Panc1 (cell line): ENCODE measurements at regions not wholly inside any gene's neighbourhood (a gene's known extent, or its start where the extent isn't known, plus 50 kb on each side); places are given as distances from the start of the nearest gene placed in this dataset.

Experiments
- ATAC-seq: fragments of 200-7000 bp; cut with Tn5 transposase; 2 replicates; pipeline ENCODE4 v1.9.1; 2020; ENCODE audit warnings: mild to moderate bottlenecking, moderate library complexity
- BruUV-seq: library from RNA; stranded (reverse); fragments of 400-500 nt; replicated peaks from 2 replicates; lab custom pipeline; 2021; lab: Mats Ljungman, UMichigan
- CTCF ChIA-PET: fragments of 300-600 bp; sonication (Branson Sonifier 250); formaldehyde crosslinking; loops from one replicate; lab custom pipeline; 2022; ENCODE audit warnings: antibody characterized with exemption; lab: Charles Lee
- POLR2A ChIA-PET: fragments of 300-600 bp; sonication (Branson Sonifier 250); formaldehyde crosslinking; loops from one replicate; lab custom pipeline; 2022; ENCODE audit warnings: antibody characterized with exemption; lab: Charles Lee
- DNase-seq: peaks from one replicate; pipeline ENCODE4 v3.0.0-alpha.2; 2010; ENCODE audit warnings: low read depth, low spot score
- H3K27ac ChIP-seq: 2 replicates; pipeline ENCODE4 v1.5.1; 2011; ENCODE audit warnings: mild to moderate bottlenecking, low read length, inconsistent platforms
- H3K27me3 ChIP-seq: fragments of 200-500 bp; sonication (Bioruptor generic); 2 replicates; pipeline ENCODE4 v1.6.0; 2014; ENCODE audit warnings: low read length, inconsistent platforms; ENCODE audit not compliant: control insufficient read depth, insufficient read depth
- H3K36me3 ChIP-seq: fragments of 200-500 bp; sonication (Bioruptor generic); 2 replicates; pipeline ENCODE4 v1.5.1; 2014; ENCODE audit warnings: inconsistent platforms, mild to moderate bottlenecking, low read length, moderate library complexity; ENCODE audit not compliant: control insufficient read depth, insufficient read depth
- H3K4me1 ChIP-seq: 2 replicates; pipeline ENCODE4 v1.5.1; 2011; ENCODE audit warnings: inconsistent platforms, mild to moderate bottlenecking, low read length, moderate library complexity; ENCODE audit not compliant: control insufficient read depth, insufficient read depth
- H3K4me3 ChIP-seq, 2 experiments: 2 replicates each; pipeline ENCODE4 v1.5.1; 2011 to 2012; ENCODE audit warnings: low read depth in 2 of 2, low read length in 2 of 2, mild to moderate bottlenecking in 2 of 2, inconsistent platforms in 1 of 2, moderate library complexity in 1 of 2
- H3K9me3 ChIP-seq: fragments of 200-500 bp; sonication (Bioruptor generic); 2 replicates; pipeline ENCODE4 v1.5.1; 2014; ENCODE audit warnings: low read depth, mild to moderate bottlenecking, inconsistent platforms, low read length, moderate library complexity; ENCODE audit not compliant: control insufficient read depth, insufficient read depth
- POLR2AphosphoS5 ChIP-seq: IDR thresholded peaks from 2 replicates; pipeline ENCODE4 v1.6.1; 2012; ENCODE audit warnings: mild to moderate bottlenecking, low read depth, low read length, moderate library complexity
- SIN3A ChIP-seq: IDR thresholded peaks from 2 replicates; pipeline ENCODE4 v1.6.1; 2012; ENCODE audit warnings: low read depth, mild to moderate bottlenecking, low read length, moderate library complexity, borderline replicate concordance; ENCODE audit not compliant: insufficient read depth
- TCF7L2 ChIP-seq: IDR thresholded peaks from 2 replicates; pipeline ENCODE4 v1.6.1; 2011; ENCODE audit warnings: mild to moderate bottlenecking, low read depth, low read length, inconsistent platforms
- in situ Hi-C: cut with HindIII; loops from 2 replicates; pipeline ENCODE4 v1.10.0; 2016; ENCODE audit warnings: low sequenced_read_pairs, low pct_unique_long_range_greater_than_20kb
- intact Hi-C: fragments of 100-400 bp; cut with micrococcal nuclease; formaldehyde crosslinking; loops from one replicate; pipeline ENCODE4 v1.10.0; 2022; ENCODE audit not compliant: unreplicated experiment
- TF ChIP-seq, protein P1 (sequence below), 2 experiments: IDR thresholded peaks; 2 replicates each; pipeline ENCODE4 v1.6.1; 2011 to 2012; ENCODE audit warnings: low read depth in 2 of 2, control low read depth in 1 of 2, low read length in 1 of 2, mild to moderate bottlenecking in 1 of 2, moderate library complexity in 1 of 2; ENCODE audit not compliant: insufficient read depth in 1 of 2
- TF ChIP-seq, protein P2 (sequence below): fragments of 450-650 bp; IDR thresholded peaks from 2 replicates; pipeline ENCODE4 v1.5.1; 2017; ENCODE audit warnings: mild to moderate bottlenecking

DNA sequence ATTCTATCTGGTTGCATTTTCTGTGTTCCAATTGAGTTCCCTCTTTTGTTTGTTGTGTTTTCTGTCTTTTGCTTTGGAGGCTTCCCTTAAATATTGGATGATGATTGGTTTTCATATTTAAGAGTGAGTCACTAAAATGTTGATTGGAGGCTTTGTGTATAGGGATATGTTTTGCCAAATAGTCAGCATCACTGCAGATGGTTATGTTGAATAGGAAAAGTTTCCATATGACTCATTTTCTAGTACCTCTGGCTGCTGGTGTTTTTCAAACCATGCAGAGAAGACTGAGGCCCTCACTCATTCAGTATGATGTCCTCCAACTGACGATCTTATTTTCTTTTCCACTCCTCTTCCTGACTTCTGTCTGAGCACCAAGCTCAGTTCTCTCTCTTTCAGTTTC lies 1290.0 kb downstream of the EFNA5 start:
- DNase-seq = no peak
- POLR2A ChIA-PET = no interaction called here
- in situ Hi-C loops = no loop called here
- Histone ChIP-seq H3K27me3 (no peaks in the 10 kb centered on the region), H3K4me3 (no peak overlapping the region), H3K27ac (no peak overlapping the region), H3K4me1 (no peaks in the 10 kb centered on the region), H3K9me3 (no peaks in the 10 kb centered on the region), H3K36me3 (no peaks in the 10 kb centered on the region)
- no peak for TF ChIP-seq SIN3A
- TF ChIP-seq, protein P1, sequence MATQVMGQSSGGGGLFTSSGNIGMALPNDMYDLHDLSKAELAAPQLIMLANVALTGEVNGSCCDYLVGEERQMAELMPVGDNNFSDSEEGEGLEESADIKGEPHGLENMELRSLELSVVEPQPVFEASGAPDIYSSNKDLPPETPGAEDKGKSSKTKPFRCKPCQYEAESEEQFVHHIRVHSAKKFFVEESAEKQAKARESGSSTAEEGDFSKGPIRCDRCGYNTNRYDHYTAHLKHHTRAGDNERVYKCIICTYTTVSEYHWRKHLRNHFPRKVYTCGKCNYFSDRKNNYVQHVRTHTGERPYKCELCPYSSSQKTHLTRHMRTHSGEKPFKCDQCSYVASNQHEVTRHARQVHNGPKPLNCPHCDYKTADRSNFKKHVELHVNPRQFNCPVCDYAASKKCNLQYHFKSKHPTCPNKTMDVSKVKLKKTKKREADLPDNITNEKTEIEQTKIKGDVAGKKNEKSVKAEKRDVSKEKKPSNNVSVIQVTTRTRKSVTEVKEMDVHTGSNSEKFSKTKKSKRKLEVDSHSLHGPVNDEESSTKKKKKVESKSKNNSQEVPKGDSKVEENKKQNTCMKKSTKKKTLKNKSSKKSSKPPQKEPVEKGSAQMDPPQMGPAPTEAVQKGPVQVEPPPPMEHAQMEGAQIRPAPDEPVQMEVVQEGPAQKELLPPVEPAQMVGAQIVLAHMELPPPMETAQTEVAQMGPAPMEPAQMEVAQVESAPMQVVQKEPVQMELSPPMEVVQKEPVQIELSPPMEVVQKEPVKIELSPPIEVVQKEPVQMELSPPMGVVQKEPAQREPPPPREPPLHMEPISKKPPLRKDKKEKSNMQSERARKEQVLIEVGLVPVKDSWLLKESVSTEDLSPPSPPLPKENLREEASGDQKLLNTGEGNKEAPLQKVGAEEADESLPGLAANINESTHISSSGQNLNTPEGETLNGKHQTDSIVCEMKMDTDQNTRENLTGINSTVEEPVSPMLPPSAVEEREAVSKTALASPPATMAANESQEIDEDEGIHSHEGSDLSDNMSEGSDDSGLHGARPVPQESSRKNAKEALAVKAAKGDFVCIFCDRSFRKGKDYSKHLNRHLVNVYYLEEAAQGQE (IDR thresholded peaks at IDR 0.05; ENCODE audit: insufficient read depth in 1 of 2, low read depth in 2 of 2, low read length in 1 of 2) = no peak
- no peak for TF ChIP-seq POLR2AphosphoS5
- no peak for TF ChIP-seq TCF7L2
- TF ChIP-seq, protein P2, sequence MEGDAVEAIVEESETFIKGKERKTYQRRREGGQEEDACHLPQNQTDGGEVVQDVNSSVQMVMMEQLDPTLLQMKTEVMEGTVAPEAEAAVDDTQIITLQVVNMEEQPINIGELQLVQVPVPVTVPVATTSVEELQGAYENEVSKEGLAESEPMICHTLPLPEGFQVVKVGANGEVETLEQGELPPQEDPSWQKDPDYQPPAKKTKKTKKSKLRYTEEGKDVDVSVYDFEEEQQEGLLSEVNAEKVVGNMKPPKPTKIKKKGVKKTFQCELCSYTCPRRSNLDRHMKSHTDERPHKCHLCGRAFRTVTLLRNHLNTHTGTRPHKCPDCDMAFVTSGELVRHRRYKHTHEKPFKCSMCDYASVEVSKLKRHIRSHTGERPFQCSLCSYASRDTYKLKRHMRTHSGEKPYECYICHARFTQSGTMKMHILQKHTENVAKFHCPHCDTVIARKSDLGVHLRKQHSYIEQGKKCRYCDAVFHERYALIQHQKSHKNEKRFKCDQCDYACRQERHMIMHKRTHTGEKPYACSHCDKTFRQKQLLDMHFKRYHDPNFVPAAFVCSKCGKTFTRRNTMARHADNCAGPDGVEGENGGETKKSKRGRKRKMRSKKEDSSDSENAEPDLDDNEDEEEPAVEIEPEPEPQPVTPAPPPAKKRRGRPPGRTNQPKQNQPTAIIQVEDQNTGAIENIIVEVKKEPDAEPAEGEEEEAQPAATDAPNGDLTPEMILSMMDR = no peak
- BruUV-seq = no TSS peak
- CTCF ChIA-PET = no interaction called here
- intact Hi-C loops = no loop called here
- ATAC-seq = no peak

DNA sequence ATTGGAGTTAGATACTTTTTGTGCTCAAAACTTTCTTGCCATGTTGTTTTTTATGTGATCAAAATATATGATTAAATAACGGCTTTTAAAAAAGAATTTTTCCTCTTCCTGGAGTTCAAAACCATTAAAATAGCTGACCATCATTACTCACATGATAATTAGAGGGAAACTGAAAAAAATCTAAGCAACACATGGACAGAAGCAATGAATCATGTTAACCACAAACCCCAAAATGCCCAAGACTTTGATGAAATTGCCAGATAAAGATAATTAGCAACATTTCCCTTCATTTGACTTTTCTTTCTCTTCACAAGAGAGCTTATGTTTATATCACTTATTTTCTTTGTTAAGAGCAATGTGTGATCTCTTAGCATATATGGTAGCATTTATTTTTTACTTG lies 1294.2 kb downstream of the EFNA5 start:
- in situ Hi-C loops = no loop called here

More for the DNA sequence above, 1294.2 kb downstream of the EFNA5 start:
- Histone ChIP-seq H3K36me3 (no peaks in the 10 kb centered on the region), H3K27ac (no peak overlapping the region), H3K4me1 (no peaks in the 10 kb centered on the region), H3K9me3 (no peaks in the 10 kb centered on the region), H3K4me3 (no peak overlapping the region), H3K27me3 (no peaks in the 10 kb centered on the region)
- BruUV-seq = no TSS peak
- intact Hi-C loops = no loop called here
- POLR2A ChIA-PET = no interaction called here
- ATAC-seq (no peak), DNase-seq (no peak)
- TF ChIP-seq SIN3A (no peak), POLR2AphosphoS5 (no peak), TCF7L2 (no peak)
- TF ChIP-seq, protein P1 (IDR thresholded peaks at IDR 0.05; ENCODE audit: insufficient read depth in 1 of 2, low read depth in 2 of 2, low read length in 1 of 2) = no peak
- TF ChIP-seq, protein P2 = no peak
- CTCF ChIA-PET = no interaction called here
